Gastroesophageal sphincter (tissue), 3 donors: ENCODE measurements at regions not wholly inside any gene's neighbourhood (a gene's known extent, or its start where the extent isn't known, plus 50 kb on each side); places are given as distances from the start of the nearest gene placed in this dataset.

ENCODE experiments used
- CTCF ChIP-seq, 4 experiments: fragments of 200-600 bp in 2 of 4; fragments of 450-650 bp in 2 of 4; sonication (generic) in 1 of 4; IDR thresholded peaks; one replicate each; pipeline ENCODE4 v1.5.1; 2017 to 2019; ENCODE audit warnings: antibody characterized with exemption in 4 of 4, mild to moderate bottlenecking in 2 of 4, moderate library complexity in 2 of 4
- POLR2A ChIP-seq, 2 donors: fragments of 450-650 bp; IDR thresholded peaks; one replicate each; pipeline ENCODE4 v1.6.1; 2017; ENCODE audit warnings: antibody characterized with exemption in 2 of 2, mild to moderate bottlenecking in 2 of 2, moderate library complexity in 1 of 2

- no peak for TF ChIP-seq POLR2A (IDR thresholded peaks at IDR 0.05)
- no peak for TF ChIP-seq CTCF (IDR thresholded peaks at IDR 0.05)
These were observed 53.9 kb upstream of the CD302 start for GRCh38 chr2:159851941-159852340.
